NCI-H2171 treated with DMSO at 0.1 percent for 48 hours (cell line): ENCODE measurements at regions not wholly inside any gene's neighbourhood (a gene's known extent, or its start where the extent isn't known, plus 50 kb on each side); places are given as distances from the start of the nearest gene placed in this dataset.

Source experiments
- DNase-seq: peaks from one replicate; lab custom pipeline; 2025; lab: John Stamatoyannopoulos, UW

- no peak for DNase-seq
These were observed 573.0 kb upstream of the PCDH15 start for GRCh38 chr10:55374060-55374459.

GRCh38 chr10:55369670-55370420, 568.8 kb upstream of the PCDH15 start:
- DNase-seq = no peak

- no peak for DNase-seq
These were observed 567.4 kb upstream of the PCDH15 start for GRCh38 chr10:55368467-55368866.

DNA sequence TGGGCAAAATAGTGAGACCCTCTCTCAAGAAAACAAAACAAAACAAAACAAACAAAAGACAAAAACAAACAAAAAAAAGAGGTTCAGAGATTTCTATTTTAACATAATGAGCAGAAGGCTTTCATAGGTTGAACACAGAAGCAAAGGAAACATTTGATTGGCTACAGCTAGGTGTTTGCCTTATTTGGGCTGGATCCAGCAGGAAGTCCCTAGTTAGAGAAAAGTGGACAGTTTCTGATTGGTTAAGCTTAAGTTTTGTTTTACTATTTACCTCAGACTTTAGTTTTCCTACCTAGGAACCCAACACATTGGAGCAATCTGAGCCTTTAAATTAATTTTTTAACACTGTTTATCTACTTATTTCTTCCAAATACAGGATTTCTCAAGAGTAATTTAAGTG, 566.5 kb upstream of the PCDH15 start:
- DNase-seq = no peak

DNA sequence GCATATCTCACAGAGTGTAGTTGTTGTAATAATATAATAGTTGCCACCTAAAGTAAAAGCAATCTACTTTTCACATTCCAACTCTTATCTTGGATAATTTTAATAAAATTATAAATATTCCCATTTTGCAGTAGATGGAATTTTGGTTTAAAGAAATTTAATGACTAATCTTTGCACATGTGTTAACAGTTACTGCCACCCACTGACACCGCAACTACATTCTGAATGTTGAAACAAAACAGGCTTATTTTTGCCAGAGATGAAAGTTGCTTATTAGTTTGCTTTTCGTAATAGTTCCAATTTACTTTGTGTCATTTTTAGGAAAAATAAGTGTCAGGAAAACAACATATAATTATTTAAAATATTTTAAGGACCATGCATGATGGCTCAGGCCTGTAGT, 557.5 kb upstream of the PCDH15 start:
- DNase-seq = no peak

DNA sequence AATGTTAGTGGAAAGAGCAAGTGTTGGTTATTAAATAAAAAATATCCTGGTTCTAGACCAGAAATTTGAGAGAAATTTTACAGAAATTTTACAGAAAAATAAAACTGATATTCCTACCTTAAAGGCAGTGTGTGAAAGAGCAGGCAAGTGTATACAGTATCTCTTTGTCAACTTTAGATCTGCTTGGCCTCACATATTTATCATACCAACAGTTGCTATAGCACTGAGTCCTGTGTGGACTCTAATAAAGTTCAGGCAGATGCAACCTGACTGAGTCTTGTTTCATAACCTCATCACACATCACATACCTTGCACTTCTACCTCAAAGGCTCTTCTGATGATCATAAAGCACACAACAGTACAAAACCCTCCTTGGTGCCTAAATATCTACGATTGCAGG, 552.4 kb upstream of the PCDH15 start:
- no peak for DNase-seq

- no peak for DNase-seq
These were observed 550.4 kb upstream of the PCDH15 start for GRCh38 chr10:55351431-55351830.

DNA sequence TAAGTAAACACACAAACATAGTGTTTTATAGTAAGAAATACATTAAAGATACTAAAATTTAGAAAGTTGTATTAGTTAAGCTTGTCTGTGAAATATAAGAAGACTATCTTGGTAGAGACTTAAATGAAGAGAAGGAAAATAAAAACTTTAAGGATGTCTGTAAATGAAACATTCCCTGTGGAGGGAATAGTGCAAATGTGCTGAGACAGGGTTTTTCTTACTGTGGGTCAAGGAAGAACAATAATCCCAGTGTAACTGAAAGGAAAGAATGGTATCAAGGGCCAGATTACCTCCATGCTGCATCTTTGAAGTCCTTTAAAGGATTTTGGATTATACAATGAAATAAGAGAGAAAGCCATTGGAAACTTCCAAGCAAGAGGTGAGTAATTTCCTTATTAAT, 547.5 kb upstream of the PCDH15 start:
- no peak for DNase-seq

GRCh38 chr10:55330486-55330885, 529.5 kb upstream of the PCDH15 start:
- DNase-seq = no peak

GRCh38 chr10:55329796-55330195, 528.8 kb upstream of the PCDH15 start:
- no peak for DNase-seq

DNA sequence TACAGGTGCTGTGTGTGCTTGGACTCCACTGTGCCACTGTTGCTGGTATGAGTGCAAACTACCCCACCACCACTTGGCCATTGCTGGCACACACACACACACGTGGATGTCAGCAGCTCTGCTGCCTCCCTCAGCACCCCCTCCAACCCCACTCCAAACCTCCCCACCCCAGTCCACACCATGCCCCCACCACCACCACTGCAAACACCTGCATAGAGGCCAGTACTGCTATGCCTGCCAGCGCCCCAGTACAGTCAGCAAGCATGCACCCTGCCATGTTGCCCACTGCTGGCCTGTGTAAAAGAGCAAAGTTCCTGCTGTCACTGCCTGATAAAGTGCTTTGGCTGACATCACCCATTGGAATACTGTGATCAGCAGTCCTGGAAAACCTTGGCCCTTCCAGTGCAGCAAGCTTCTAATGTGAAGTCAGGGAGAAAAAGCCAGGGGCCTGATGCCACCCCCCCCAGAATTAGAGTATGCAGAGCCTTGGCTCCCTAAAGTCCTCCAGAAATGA, 519.2 kb upstream of the PCDH15 start:
- no peak for DNase-seq

DNA sequence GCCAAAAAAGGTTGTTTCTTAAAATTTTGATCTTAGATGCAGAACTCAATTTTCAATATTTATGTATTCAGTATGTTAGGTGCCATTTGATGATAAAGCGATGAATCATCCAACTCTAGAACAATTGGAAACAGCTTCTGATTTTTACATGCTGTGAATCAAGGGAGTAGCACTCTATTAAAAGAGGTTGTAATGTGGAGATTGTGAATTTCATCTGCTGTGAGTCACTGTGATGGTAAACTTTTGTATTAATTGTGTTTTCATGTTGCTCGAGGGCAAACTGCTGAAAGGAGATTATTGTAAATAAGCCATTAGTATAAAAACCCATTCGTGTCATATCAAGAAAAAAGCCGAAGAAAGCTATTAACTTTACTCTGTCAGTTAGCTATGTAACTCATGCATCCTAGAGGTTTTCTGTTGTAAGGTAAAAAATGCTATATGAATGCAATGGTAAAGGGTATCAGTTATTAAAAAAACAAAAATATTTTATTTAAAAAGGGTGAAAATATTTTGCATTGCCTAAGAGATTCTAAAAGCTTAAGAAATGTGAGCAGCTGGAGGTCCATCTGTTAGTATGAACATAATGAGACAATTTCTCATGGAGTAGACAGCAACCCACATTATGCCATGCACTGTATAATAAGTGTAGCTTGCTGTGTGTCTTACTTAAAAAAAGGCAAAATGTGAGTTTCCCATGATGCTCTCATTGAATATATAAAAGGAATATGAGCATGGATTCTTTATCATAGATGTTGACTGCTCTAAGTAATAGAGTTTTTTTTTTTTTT, 511.0 kb upstream of the PCDH15 start:
- no peak for DNase-seq

DNA sequence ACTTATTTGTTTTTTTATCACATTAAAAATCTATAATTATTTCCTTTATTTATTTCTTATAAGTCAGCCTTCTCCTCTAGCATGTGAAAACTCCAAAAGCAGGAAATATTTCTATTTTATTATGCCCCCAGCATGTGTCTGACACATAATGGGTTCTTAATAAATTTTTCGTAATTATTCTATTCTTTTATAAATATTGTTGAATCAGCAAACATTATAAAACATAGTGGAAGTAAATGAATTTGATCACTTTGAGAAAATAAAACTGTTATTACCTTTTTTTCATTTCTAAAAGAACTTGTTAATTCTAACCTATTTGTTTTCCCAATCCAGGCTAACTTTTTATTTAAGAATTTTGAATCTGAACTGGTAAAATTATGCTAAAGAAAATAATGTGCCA, 509.1 kb upstream of the PCDH15 start:
- DNase-seq = no peak

DNA sequence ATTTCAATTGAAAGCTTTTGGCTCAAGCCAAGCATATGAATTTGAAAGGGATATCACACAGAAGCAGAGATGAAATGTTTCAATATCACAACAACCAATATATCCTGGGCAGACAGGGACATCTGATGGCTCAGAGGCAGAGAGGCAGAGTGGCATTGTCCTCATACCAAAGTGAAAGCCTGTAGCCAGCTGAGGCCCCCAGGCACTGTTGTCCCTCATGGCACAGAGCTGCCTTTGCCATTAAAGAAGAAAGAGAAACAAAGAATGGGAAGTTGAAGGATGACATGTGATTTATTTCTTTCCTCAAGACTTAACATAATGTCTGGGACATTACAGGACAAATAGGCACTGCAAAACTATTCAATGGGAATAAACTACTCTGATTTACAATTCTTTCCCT, 504.3 kb upstream of the PCDH15 start:
- no peak for DNase-seq

- no peak for DNase-seq
These were observed 486.3 kb upstream of the PCDH15 start for GRCh38 chr10:55287346-55287745.

DNA sequence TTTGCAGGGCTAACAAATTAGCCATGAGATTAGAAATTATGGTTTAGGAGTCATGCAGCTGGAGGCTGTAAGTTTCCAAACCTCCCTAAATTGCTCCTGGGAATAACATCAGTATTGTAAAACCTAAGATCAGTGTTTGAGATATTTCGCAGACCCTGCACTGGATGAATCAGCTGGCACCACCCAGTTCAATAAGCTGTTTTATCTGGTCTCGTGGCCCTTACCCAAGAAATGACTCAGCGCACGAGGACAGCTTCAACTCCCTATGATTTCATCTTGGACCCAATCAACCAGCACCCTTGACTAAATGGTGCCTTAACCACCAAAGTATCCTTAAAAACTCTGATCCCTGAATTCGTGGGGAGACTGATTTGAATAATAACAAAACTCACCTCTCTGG, 482.0 kb upstream of the PCDH15 start:
- no peak for DNase-seq

- DNase-seq = no peak
These were observed 479.7 kb upstream of the PCDH15 start for GRCh38 chr10:55280696-55281095.

DNA sequence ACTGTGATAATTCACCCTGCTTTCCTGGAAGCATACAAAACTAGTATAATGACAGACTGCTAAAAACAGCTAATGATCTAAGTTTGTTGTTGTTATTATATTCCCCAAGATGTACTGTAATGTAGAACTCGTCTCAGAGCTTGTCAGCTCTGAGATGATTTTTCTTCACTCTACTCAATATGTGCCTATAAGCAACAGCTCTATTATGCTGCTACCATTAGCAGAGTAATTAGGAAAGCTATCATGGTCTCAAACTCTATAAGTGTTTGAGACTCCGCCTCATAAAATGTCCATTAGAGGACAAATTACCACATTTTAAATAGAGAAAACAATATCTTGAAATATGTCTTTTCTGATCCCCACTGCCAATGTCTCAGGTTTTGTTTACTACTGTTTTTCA, 476.5 kb upstream of the PCDH15 start:
- DNase-seq = no peak

DNA sequence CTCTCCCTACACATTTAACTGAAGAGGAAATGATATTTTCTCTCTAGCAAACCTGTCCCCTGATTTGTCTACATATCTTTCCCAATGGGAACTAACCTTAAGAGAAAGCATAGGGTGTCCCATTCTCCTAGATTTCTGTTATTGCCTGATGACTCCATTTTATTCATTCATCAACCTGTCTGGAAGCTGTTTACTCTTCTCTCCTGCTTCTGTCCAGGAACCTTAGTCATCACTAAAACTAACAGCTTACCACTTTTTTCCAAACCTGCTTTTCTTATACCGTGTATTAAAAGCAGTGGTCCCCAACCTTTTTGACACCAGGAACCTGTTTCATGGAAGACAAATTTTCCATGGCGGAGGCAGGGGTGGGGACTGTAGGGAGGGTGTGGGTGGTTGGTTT, 473.3 kb upstream of the PCDH15 start:
- DNase-seq = no peak

DNA sequence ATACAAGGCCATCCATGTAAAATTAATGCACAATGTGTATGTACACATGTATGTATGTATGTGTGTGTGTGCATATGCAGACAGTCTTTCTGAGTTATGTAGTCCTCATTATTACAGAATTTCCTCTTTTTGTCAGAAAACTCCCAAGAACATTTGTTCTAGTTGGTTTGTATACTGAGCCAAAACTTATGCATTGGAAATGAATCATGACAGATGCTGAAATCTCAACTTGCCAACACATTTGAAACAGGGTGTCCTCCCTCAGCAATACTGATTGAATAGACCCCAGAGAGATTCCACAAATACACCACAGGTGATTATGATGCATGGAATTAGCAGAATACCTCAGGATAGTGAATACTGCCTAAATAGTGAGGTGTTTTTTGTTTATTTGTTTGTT, 472.9 kb upstream of the PCDH15 start:
- no peak for DNase-seq

GRCh38 chr10:55272886-55273285, 471.9 kb upstream of the PCDH15 start:
- DNase-seq = no peak

GRCh38 chr10:55266797-55267196, 465.8 kb upstream of the PCDH15 start:
- DNase-seq = no peak

DNA sequence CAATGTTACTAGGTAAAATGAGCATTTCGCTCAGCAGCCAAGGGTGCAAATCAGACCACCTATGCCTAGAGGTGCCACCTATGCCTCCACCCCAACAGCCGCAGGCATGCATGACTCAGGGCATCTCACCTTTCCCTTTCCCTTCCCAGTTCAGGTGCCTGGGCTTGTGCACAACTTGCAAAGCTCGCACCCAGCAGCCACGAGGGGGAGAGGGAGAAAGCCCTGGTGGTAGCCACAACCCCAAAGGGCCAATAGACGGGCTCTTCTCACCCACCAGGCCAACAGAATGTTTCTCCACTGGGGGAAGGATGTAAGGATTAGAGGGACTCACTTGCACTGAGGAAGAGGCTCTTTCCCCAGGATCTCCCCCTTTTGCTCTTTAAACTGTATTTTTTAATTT, 462.3 kb upstream of the PCDH15 start:
- DNase-seq = no peak

- no peak for DNase-seq
These were observed 441.5 kb upstream of the PCDH15 start for GRCh38 chr10:55242544-55242943.
